Fibroblast of peridontal ligament (primary cell): ENCODE measurements at regions not wholly inside any gene's neighbourhood (a gene's known extent, or its start where the extent isn't known, plus 50 kb on each side); places are given as distances from the start of the nearest gene placed in this dataset.

Experiments
- DNase-seq: peaks from one replicate; pipeline ENCODE4 v3.0.0-alpha.2; 2010; ENCODE audit errors: extremely low read depth

- DNase-seq, result no peak
Observed at GRCh38 chr10:130769146-130770017, 542.1 kb downstream of the TCERG1L start.

DNA sequence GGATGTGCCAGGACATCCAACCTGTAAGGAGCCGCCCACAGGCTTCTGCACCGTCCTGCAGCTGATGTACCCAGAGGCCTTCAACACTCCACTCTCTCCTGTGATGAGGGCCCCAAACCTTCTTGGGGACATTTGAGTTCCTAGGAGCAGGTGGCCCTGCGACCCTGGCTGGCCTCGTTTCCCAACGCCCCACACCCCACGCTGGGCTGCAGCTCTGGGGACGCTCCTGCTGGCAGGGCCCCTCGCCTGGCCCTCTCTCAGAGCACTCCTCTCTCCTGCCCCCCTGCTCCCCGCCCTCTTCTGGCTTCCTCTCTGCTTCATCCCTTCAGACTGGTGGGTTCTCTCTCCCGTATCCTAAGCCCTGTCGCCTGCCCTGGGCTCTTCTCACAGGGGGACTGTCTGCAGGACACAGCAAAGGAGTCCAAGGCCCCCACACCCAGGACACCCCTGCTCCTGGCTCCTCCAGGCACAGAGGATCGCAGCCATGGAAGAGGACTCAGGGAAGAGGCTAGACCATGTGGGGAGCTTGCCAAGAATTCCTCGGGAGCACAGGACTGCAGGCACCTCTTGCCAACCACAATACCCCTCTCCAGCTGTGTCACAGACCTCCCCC lies 541.4 kb downstream of the TCERG1L start:
- DNase-seq, result no peak

GRCh38 chr10:130771491-130771946 lies 540.0 kb downstream of the TCERG1L start:
- no peak for DNase-seq

GRCh38 chr10:130772056-130772455 lies 539.5 kb downstream of the TCERG1L start:
- no peak for DNase-seq

GRCh38 chr10:130772676-130773075 lies 538.8 kb downstream of the TCERG1L start:
- DNase-seq, result no peak

- DNase-seq, result no peak
Observed at GRCh38 chr10:130773941-130774340, 537.6 kb downstream of the TCERG1L start.

DNA sequence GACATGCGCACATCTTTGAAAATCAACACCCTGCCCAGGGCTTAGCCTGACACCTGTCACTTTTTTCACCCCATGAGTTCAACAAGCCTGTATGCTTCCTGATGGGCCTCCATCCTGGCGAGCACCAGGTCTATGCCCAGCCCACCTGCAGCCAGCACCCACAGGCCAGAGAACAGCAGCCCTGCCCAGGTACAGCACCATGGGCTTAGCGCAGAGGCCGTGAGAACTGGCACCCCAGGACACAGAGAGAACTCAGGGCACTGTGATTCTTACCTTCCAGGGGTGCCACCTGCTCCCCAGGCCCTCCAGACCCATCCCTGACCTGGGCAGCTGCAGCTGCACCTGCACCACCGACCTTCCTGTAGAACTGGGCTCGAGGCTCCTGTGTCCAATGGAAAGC lies 536.6 kb downstream of the TCERG1L start:
- no peak for DNase-seq

GRCh38 chr10:130775311-130775710 lies 536.2 kb downstream of the TCERG1L start:
- DNase-seq, result no peak

GRCh38 chr10:130776724-130777123 lies 534.8 kb downstream of the TCERG1L start:
- no peak for DNase-seq

DNA sequence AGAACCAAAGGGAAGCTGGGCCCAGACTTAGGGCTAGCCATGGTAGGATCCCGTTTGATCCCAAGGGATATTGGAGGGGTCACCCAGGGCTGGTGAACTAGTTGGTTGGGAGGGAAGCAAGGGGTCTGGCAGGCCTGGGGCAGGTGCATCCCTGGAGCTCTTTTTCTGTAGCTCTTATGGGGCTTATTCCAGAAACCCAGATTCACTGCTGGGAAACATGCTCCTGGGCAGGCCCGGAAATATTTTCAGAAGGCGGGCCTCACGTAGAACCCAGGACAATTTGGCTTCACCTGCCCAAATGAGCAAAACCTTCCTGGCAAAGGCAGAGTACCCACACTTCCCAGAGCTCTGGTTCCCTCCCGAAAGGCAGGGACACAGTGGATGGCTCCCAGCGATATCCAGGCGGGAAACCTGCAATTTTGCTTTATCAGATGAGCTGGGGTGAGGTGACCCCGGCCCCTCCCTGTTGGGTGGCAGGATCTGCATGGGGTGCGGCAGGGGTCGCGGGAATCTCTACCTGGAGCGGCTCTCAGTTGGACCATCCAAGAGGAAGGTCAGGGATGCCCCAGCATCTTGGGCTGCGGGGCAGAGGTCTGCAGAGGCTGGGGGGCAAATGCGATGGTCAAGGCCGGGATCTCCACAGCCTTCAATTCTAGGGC lies 533.9 kb downstream of the TCERG1L start:
- no peak for DNase-seq

DNA sequence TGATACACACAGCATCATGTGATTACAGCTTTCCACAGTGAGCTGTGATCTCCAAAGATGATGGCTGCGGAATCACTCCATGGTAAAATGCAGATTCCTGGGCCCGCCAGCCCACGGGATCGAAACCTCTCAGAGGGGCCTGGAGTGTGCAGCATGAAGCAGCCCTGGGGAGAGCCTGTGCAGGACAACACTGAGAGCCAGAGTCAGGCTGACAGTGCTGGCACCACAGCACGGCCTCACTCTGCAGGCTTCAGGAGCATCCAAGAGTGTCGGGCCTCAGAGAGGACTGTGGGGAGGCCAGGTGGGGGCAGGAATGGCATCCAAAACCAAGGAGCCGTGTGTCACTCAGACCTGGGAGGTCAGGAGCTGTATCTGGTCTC lies 533.4 kb downstream of the TCERG1L start:
- DNase-seq, result no peak

GRCh38 chr10:130780763-130781162 lies 530.8 kb downstream of the TCERG1L start:
- DNase-seq, result no peak

- DNase-seq, result no peak
Observed at GRCh38 chr10:130781206-130781605, 530.3 kb downstream of the TCERG1L start.

- DNase-seq, result no peak
Observed at GRCh38 chr10:130781623-130782022, 529.9 kb downstream of the TCERG1L start.

- no peak for DNase-seq
Observed at GRCh38 chr10:130782467-130782866, 529.1 kb downstream of the TCERG1L start.

DNA sequence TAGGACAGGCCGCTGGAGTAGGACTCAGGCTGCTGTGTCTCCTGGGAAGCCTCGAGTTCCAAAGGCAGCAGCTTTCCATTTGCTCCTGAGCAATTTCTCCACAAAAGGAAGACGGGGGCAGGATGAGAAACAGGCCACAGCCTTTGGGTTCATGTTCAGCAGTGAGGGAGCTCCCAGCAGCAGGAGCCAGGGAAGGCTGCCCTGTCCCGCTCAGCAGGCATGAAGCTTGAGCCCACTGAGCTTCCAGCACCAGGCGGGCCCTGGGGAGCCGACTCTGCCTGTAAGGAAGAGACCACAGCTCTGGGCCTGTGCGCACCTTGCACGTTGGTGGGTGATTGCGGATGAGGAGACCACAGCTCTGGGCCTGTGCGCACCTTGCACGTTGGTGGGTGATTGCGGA lies 527.2 kb downstream of the TCERG1L start:
- no peak for DNase-seq

DNA sequence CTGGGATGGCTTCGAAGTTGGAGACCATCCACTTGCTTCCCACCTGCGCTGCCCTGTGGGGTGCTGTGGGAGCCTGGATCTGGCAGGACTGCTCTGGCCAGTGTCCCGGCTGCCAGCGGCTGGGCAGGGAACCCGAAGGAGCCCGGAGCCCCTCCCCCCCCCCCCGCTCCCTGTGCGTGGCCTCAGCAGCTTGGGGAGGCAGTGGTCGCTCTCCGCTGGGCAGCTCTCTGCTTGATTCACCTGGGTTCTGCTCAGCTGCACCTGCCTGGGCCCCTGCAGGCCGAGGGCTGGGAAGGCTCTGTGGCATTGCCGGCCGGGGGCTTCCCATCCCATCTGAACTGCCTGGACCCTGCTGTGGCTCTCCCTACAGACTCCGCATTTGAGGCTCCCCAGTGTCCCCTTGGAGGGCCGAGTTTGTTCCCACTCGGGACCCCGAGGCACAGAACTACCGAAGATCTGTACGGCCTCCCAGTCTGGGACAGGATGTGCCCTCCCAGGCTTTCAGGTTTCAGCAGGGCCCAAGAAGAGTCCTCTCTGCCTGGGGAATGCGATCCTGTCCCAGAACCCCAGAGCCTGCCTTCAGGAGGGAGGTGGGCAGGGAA lies 525.1 kb downstream of the TCERG1L start:
- no peak for DNase-seq

GRCh38 chr10:130787243-130787642 lies 524.3 kb downstream of the TCERG1L start:
- no peak for DNase-seq

- no peak for DNase-seq
Observed at GRCh38 chr10:130787821-130788220, 523.7 kb downstream of the TCERG1L start.

DNA sequence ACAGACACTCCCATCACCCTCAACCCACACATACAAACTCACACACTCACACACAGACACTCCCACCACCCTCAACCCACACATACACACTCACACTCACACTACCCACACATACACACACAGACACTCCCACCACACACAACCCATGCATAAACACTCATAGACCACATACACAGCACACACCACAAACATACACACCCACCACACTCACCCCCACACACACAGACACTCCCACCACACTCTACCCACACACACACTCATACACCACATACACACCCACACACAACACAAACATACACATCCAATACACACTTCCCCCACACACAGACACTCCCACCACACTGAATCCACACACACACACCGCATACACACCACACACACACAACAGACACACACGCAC lies 521.2 kb downstream of the TCERG1L start:
- no peak for DNase-seq

DNA sequence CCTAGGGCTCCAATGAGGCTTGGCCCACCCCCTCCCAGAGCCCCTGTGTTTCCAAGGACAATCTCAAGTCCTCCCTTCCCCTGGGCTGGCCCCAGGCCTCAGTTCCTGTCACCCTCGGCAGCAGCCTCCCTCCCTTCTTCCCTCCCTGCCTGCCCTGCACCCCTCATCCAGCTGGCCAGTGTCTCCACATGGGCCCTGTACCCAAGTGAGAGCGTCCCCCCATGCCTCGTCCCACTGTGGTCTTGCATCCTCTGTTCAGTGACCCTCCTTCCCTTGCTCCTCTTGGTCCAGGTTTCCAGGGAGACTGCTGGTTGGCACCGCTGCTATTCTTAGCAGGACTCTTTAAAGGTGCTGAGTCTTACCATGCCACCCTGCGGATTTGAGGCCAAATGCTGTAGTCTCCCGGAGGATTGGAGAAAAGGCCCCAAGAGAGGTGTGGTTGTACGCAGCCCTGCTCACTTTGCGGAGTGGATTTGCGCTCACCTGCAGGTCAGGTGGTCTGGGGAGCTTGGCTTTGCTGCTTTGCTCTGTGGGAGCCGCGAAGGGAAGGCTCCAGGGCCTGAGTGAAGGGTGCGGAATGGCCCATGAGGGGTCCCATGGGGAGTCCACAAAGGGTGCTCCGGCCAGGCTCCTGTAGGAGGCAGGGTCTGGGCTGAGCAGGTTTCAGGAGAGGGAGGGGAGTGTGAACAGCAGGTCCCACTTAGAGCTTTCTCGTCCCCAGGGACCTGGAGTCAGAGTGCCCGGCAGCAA lies 519.2 kb downstream of the TCERG1L start:
- no peak for DNase-seq

DNA sequence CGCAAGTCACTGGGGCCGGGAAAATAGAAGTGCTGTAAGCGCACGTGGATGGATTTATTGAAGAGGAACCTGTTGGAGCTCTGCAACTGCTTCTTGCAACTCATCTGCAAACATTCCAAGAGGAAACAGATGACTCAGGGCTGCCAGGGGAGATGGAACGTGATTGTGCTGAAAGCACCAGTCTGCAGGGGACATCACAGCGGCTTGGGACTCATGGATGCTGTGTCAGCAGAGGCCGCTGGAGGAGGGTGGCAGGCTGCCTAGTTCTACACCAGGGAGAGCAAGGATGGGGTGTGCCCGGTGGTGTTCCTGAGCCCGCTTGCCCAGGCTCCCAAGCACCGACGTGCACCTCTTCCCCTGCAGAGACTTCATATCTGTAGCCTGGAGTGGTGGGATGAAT lies 515.7 kb downstream of the TCERG1L start:
- DNase-seq, result no peak
